ENCODE measurements at regions not wholly inside any gene's neighbourhood (a gene's known extent, or its start where the extent isn't known, plus 50 kb on each side); places are given as distances from the start of the nearest gene placed in this dataset.

- TF ChIP-seq SFPQ (IDR thresholded peaks at IDR 0.05; ENCODE audit: low read depth, low read length) (no peak), CBX3 (IDR thresholded peaks at IDR 0.05; ENCODE audit: borderline replicate concordance in 1 of 2, low read length in 2 of 2) (no peak), MEF2D (tag; conservative IDR thresholded peaks at IDR 0.05; ENCODE audit: low read depth) (no peak), YY1 (IDR thresholded peaks at IDR 0.05; ENCODE audit: borderline replicate concordance in 1 of 3, control insufficient read depth in 1 of 3, extremely low read depth in 1 of 3, insufficient read depth in 3 of 3, insufficient read length in 1 of 3, insufficient replicate concordance in 2 of 3, low read depth in 1 of 3, low read length in 2 of 3) (peak in 1 of 3 experiments; percentile 10), MLLT1 (IDR thresholded peaks at IDR 0.05) (no peak), ESRRA (IDR thresholded peaks at IDR 0.05; ENCODE audit: borderline replicate concordance, low read depth) (peak; percentile 35; the same call in 1 of the 2 replicates), ZNF347 (CRISPR knock-in tag; IDR thresholded peaks at IDR 0.05; ENCODE audit: low read depth) (no peak), ETV6 (IDR thresholded peaks at IDR 0.05; ENCODE audit: borderline replicate concordance in 1 of 2, low read depth in 2 of 2, low read length in 1 of 2) (0 out of 4 replicates have a peak, but pooled peaks of 1 of the 2 experiments have one; percentile 21), ETV6 (CRISPR knock-in tag; IDR thresholded peaks at IDR 0.05; ENCODE audit: borderline replicate concordance) (no peak), HMG20B (CRISPR knock-in tag; IDR thresholded peaks at IDR 0.05) (no peak), MIER1 (IDR thresholded peaks at IDR 0.05; ENCODE audit: low read depth) (no peak), ZKSCAN1 (IDR thresholded peaks at IDR 0.05; ENCODE audit: low read depth, low read length) (no peak), RBFOX2 (IDR thresholded peaks at IDR 0.05; ENCODE audit: low read depth, low read length) (no peak), CBFA2T3 (IDR thresholded peaks at IDR 0.05) (peak; percentile 25; the same call in 1 of the 2 replicates), SOX6 (IDR thresholded peaks at IDR 0.05) (no peak), ZFP30 (CRISPR knock-in tag; IDR thresholded peaks at IDR 0.05; ENCODE audit: borderline replicate concordance) (no peak), SMAD4 (CRISPR knock-in tag; conservative IDR thresholded peaks at IDR 0.05) (0 out of 2 replicates have a peak, but pooled peaks have one; percentile 43), NONO (IDR thresholded peaks at IDR 0.05; ENCODE audit: low read depth in 2 of 2, low read length in 1 of 2) (no peak), NR2C2 (CRISPR knock-in tag; IDR thresholded peaks at IDR 0.05) (no peak), NR2C2 (tag; IDR thresholded peaks at IDR 0.05) (0 out of 2 replicates have a peak, but pooled peaks have one; percentile 49), PCBP2 (IDR thresholded peaks at IDR 0.05; ENCODE audit: low read depth, low read length, poor library complexity, severe bottlenecking) (no peak), HSF4 (CRISPR knock-in tag; IDR thresholded peaks at IDR 0.05; ENCODE audit: borderline replicate concordance) (no peak), ID3 (CRISPR knock-in tag; IDR thresholded peaks at IDR 0.05) (no peak), ID3 (tag; IDR thresholded peaks at IDR 0.05) (no peak), MXI1 (IDR thresholded peaks at IDR 0.05; ENCODE audit: low read depth, low read length) (no peak)
These were observed 104.7 kb downstream of the UTP18 start (continued) for GRCh38 chr17:51365090-51365489.
